SK-N-SH (cell line): ENCODE measurements at regions not wholly inside any gene's neighbourhood (a gene's known extent, or its start where the extent isn't known, plus 50 kb on each side); places are given as distances from the start of the nearest gene placed in this dataset.

Source experiments
- CTCF ChIA-PET: fragments of 300-600, 350-600 bp; formaldehyde crosslinking; extraction: SDS; loops from one replicate; lab custom pipeline; 2021; lab: Yijun Ruan, JAX
- POLR2A ChIA-PET: fragments of 350-600 bp; sonication (Branson Sonifier 250); formaldehyde crosslinking; extraction: SDS; loops from one replicate; lab custom pipeline; 2020; ENCODE audit warnings: antibody characterized with exemption, inconsistent platforms; lab: Yijun Ruan, JAX
- DNase-seq: peaks from one replicate; pipeline ENCODE4 v3.0.0; 2012
- H2AFZ ChIP-seq: fragments of 200-600 bp; sonication (generic); 2 replicates; pipeline ENCODE4 v1.8.1; 2016; ENCODE audit warnings: antibody characterized with exemption, mild to moderate bottlenecking, low read depth
- H3F3A ChIP-seq: fragments of 200-600 bp; sonication (generic); replicated peaks from 2 replicates; pipeline ENCODE3; 2016; ENCODE audit warnings: antibody characterized with exemption, mild to moderate bottlenecking; ENCODE audit not compliant: insufficient read depth
- H3K27ac ChIP-seq, 2 experiments: fragments of 200-500 bp in 1 of 2; fragments of 200-600 bp in 1 of 2; sonication (Bioruptor generic) in 1 of 2; sonication (generic), shearing (Covaris generic) in 1 of 2; 2 replicates each; pipeline versions ENCODE4 v1.5.1 to v1.6.1; 2014 to 2016; ENCODE audit warnings: low read depth in 2 of 2, inconsistent platforms in 1 of 2, low read length in 1 of 2, mild to moderate bottlenecking in 1 of 2, mixed read lengths in 1 of 2
- H3K27me3 ChIP-seq: fragments of 200-600 bp; sonication (generic), shearing (Covaris generic); 2 replicates; pipeline ENCODE4 v1.6.1; 2016; ENCODE audit warnings: mixed run types; ENCODE audit not compliant: insufficient read depth
- H3K36me3 ChIP-seq, 2 experiments: fragments of 200-500 bp in 1 of 2; fragments of 200-600 bp in 1 of 2; sonication (Bioruptor generic) in 1 of 2; sonication (generic) in 1 of 2; replicated peaks in 1 of 2; 2 replicates each; pipeline versions ENCODE3 to v1.5.1; 2014 to 2016; ENCODE audit warnings: low read length in 1 of 2, mild to moderate bottlenecking in 1 of 2; ENCODE audit not compliant: insufficient read depth in 2 of 2, control insufficient read depth in 1 of 2
- H3K4me1 ChIP-seq, 2 experiments: fragments of 200-500 bp in 1 of 2; fragments of 200-600 bp in 1 of 2; sonication (Bioruptor generic) in 1 of 2; sonication (generic), shearing (Covaris generic) in 1 of 2; 2 replicates each; pipeline versions ENCODE4 v1.5.1 to v1.6.1; 2014 to 2016; ENCODE audit warnings: low read depth in 1 of 2, low read length in 1 of 2, mixed run types in 1 of 2; ENCODE audit not compliant: insufficient read depth in 2 of 2, control insufficient read depth in 1 of 2
- H3K4me2 ChIP-seq: fragments of 200-600 bp; sonication (generic), shearing (Covaris generic); 2 replicates; pipeline ENCODE4 v1.6.1; 2017; ENCODE audit warnings: mixed run types
- H3K4me3 ChIP-seq, 2 experiments: fragments of 200-500 bp in 1 of 2; fragments of 200-600 bp in 1 of 2; sonication (Bioruptor generic) in 1 of 2; sonication (generic), shearing (Covaris generic) in 1 of 2; 2 replicates each; pipeline versions ENCODE4 v1.5.1 to v1.8.1; 2014 to 2016; ENCODE audit warnings: low read depth in 2 of 2, inconsistent platforms in 1 of 2, low read length in 1 of 2, mild to moderate bottlenecking in 1 of 2, mixed read lengths in 1 of 2, moderate library complexity in 1 of 2
- H3K79me2 ChIP-seq: fragments of 200-600 bp; sonication (generic); 2 replicates; pipeline ENCODE4 v1.8.1; 2017; ENCODE audit warnings: mild to moderate bottlenecking; ENCODE audit not compliant: insufficient read depth
- H3K9ac ChIP-seq: fragments of 200-600 bp; sonication (generic); 2 replicates; pipeline ENCODE4 v1.6.1; 2017; ENCODE audit warnings: mixed run types
- H3K9me2 ChIP-seq: fragments of 200-600 bp; sonication (generic); 2 replicates; pipeline ENCODE4 v1.6.1; 2017; ENCODE audit warnings: mixed run types
- H3K9me3 ChIP-seq: fragments of 200-600 bp; sonication (generic); 2 replicates; pipeline ENCODE4 v1.6.1; 2017; ENCODE audit warnings: mixed run types, mild to moderate bottlenecking, moderate library complexity
- H4K20me1 ChIP-seq: fragments of 200-600 bp; sonication (generic); 2 replicates; pipeline ENCODE4 v1.6.1; 2017; ENCODE audit warnings: mild to moderate bottlenecking, mixed run types; ENCODE audit not compliant: insufficient read depth
- ELF1 ChIP-seq: IDR thresholded peaks from 2 replicates; pipeline ENCODE4 v1.4.0; 2012
- EP300 ChIP-seq, 2 experiments: IDR thresholded peaks; 2 replicates each; pipeline versions ENCODE4 v1.4.0 to v1.6.1; 2012; ENCODE audit warnings: borderline replicate concordance in 1 of 2, low read depth in 1 of 2, low read length in 1 of 2
- EZH2phosphoT487 ChIP-seq: fragments of 200-600 bp; sonication (generic); IDR thresholded peaks from 2 replicates; pipeline ENCODE4 v1.6.1; 2017; ENCODE audit warnings: low read depth, mixed run types, mild to moderate bottlenecking, antibody characterized with exemption, moderate library complexity, borderline replicate concordance
- FOSL2 ChIP-seq: IDR thresholded peaks from 2 replicates; pipeline ENCODE4 v1.4.0; 2012; ENCODE audit warnings: low read depth, mild to moderate bottlenecking, moderate library complexity, borderline replicate concordance
- FOXJ3 ChIP-seq: sonication (generic); formaldehyde crosslinking; IDR thresholded peaks from 2 replicates; pipeline ENCODE4 v1.5.1; 2020; ENCODE audit warnings: mild to moderate bottlenecking, missing genetic modification reagents
- GATA2 ChIP-seq: sonication (generic); formaldehyde crosslinking; IDR thresholded peaks from 2 replicates; pipeline ENCODE4 v1.5.0; 2020; ENCODE audit warnings: mild to moderate bottlenecking, missing genetic modification reagents
- JUND ChIP-seq: IDR thresholded peaks from 2 replicates; pipeline ENCODE4 v1.4.0; 2012
- MEF2A ChIP-seq: IDR thresholded peaks from 2 replicates; pipeline ENCODE4 v1.4.0; 2012; ENCODE audit warnings: low read depth, borderline replicate concordance
- NFIC ChIP-seq: IDR thresholded peaks from 2 replicates; pipeline ENCODE4 v1.4.0; 2012; ENCODE audit warnings: borderline replicate concordance
- POLR2AphosphoS5 ChIP-seq: IDR thresholded peaks from 2 replicates; pipeline ENCODE4 v1.6.1; 2012; ENCODE audit warnings: low read depth, low read length
- RAD21 ChIP-seq: IDR thresholded peaks from 2 replicates; pipeline ENCODE4 v1.6.1; 2012; ENCODE audit warnings: mild to moderate bottlenecking, low read length
- RCOR1 ChIP-seq: fragments of 150-350 bp; IDR thresholded peaks from 2 replicates; pipeline ENCODE4 v1.6.1; 2017; ENCODE audit warnings: antibody characterized with exemption, low read length
- RFX5 ChIP-seq: IDR thresholded peaks from 2 replicates; pipeline ENCODE4 v1.6.1; 2012; ENCODE audit warnings: mild to moderate bottlenecking, improper control_type of control experiment, low read length
- TCF12 ChIP-seq: IDR thresholded peaks from 2 replicates; pipeline ENCODE4 v1.4.0; 2012
- WGBS: methylation state at CpG from one replicate; pipeline ENCODE4 v1.1.6; 2017; ENCODE audit warnings: low lambda C conversion rate; 5-methylcytosine and 5-hydroxymethylcytosine counted together
- TF ChIP-seq, protein P1 (sequence below): fragments of 150-350 bp; IDR thresholded peaks from 2 replicates; pipeline ENCODE4 v1.6.1; 2016; ENCODE audit warnings: mild to moderate bottlenecking, low read depth, low read length
- TF ChIP-seq, protein P2 (sequence below): IDR thresholded peaks from 2 replicates; pipeline ENCODE4 v1.4.0; 2012; ENCODE audit warnings: low read depth, borderline replicate concordance
- TF ChIP-seq, protein P3 (sequence below): IDR thresholded peaks from 2 replicates; pipeline ENCODE4 v1.6.1; 2012; ENCODE audit warnings: mild to moderate bottlenecking, low read depth, low read length, moderate library complexity
- TF ChIP-seq, protein P4 (sequence below): IDR thresholded peaks from 2 replicates; pipeline ENCODE4; 2012
- TF ChIP-seq, protein P5 (sequence below): fragments of 150-350 bp; IDR thresholded peaks from 2 replicates; pipeline ENCODE4 v1.6.1; 2017; ENCODE audit warnings: antibody characterized with exemption, low read length, low read depth, borderline replicate concordance
- TF ChIP-seq, protein P6 (sequence below): fragments of 200-600 bp; sonication (generic); IDR thresholded peaks from 2 replicates; pipeline ENCODE4 v1.6.1; 2017; ENCODE audit warnings: antibody characterized with exemption, mild to moderate bottlenecking, moderate library complexity

DNA sequence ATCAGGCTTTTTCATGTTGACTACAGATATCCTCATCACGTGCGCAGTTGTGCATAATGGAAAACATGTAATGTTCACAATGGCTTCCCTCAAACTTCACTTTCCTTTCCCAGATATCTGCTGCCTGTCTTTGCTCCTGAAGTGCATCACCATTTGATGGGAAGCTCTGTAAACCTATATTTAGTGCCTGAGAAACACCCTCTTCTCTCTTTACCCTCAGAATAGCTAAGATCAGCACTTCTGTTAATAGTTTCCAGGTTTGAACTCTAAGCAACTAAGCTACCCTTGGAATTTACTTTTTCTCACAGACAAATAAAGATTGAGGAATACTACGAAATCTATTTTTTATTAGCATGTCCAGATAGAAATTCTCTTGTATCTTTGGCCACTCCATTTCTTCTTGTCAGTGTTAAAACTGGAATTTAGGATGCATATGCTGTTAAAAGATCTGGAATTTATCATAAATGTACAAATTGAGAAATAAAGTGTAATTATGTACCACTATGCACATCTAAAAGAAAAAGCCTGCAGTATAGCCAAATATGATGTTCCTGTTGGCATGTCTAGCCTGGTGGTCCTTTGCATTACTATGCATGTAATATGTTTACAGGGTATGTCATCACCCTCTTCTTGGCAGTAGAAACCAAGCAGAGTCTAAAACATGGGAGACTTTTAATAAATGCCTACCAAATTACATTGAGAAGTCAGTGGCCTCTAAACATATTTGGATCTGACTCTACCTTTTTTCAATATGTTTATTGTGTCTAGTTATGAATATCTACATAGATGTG lies 278.7 kb downstream of the FIGN start:
- H3K9me3 ChIP-seq = no peaks in the 10 kb centered on the region
- no peaks in the 10 kb centered on the region for H3K9me2 ChIP-seq
- H3K27ac ChIP-seq = no peak overlapping the region
- H3K4me3 ChIP-seq = no peak overlapping the region
- POLR2A ChIA-PET = interaction anchor here (0.6 kb wide), 1 partner anchor 294 kb away, joined by 3 read pairs; no protein-coding TSS in a partner anchor
- H2AFZ ChIP-seq = no peak overlapping the region
- WGBS = 66% methylated on average over 3 of the region's 3 CpGs
- no peaks in the 10 kb centered on the region for H3F3A ChIP-seq
- H3K9ac ChIP-seq = no peak overlapping the region
- H3K27me3 ChIP-seq = no peaks in the 10 kb centered on the region
- CTCF ChIA-PET = interaction anchor here (0.9 to 1.2 kb wide), 2 partner anchors 111 to 112 kb away, joined by 3 to 4 read pairs; no protein-coding TSS in a partner anchor
- no peaks in the 10 kb centered on the region for H4K20me1 ChIP-seq
- H3K4me2 ChIP-seq = no peak overlapping the region
- TF ChIP-seq GATA2 (CRISPR knock-in tag) = no peak
- TF ChIP-seq, protein P1, sequence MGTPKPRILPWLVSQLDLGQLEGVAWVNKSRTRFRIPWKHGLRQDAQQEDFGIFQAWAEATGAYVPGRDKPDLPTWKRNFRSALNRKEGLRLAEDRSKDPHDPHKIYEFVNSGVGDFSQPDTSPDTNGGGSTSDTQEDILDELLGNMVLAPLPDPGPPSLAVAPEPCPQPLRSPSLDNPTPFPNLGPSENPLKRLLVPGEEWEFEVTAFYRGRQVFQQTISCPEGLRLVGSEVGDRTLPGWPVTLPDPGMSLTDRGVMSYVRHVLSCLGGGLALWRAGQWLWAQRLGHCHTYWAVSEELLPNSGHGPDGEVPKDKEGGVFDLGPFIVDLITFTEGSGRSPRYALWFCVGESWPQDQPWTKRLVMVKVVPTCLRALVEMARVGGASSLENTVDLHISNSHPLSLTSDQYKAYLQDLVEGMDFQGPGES = no peak
- no peak for TF ChIP-seq TCF12
- TF ChIP-seq JUND = no peak
- TF ChIP-seq FOSL2 = no peak
- TF ChIP-seq NFIC = no peak
- no peak for TF ChIP-seq POLR2AphosphoS5
- TF ChIP-seq, protein P2, sequence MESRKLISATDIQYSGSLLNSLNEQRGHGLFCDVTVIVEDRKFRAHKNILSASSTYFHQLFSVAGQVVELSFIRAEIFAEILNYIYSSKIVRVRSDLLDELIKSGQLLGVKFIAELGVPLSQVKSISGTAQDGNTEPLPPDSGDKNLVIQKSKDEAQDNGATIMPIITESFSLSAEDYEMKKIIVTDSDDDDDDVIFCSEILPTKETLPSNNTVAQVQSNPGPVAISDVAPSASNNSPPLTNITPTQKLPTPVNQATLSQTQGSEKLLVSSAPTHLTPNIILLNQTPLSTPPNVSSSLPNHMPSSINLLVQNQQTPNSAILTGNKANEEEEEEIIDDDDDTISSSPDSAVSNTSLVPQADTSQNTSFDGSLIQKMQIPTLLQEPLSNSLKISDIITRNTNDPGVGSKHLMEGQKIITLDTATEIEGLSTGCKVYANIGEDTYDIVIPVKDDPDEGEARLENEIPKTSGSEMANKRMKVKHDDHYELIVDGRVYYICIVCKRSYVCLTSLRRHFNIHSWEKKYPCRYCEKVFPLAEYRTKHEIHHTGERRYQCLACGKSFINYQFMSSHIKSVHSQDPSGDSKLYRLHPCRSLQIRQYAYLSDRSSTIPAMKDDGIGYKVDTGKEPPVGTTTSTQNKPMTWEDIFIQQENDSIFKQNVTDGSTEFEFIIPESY = no peak
- no peak for TF ChIP-seq MEF2A
- TF ChIP-seq FOXJ3 = no peak
- TF ChIP-seq, protein P3, sequence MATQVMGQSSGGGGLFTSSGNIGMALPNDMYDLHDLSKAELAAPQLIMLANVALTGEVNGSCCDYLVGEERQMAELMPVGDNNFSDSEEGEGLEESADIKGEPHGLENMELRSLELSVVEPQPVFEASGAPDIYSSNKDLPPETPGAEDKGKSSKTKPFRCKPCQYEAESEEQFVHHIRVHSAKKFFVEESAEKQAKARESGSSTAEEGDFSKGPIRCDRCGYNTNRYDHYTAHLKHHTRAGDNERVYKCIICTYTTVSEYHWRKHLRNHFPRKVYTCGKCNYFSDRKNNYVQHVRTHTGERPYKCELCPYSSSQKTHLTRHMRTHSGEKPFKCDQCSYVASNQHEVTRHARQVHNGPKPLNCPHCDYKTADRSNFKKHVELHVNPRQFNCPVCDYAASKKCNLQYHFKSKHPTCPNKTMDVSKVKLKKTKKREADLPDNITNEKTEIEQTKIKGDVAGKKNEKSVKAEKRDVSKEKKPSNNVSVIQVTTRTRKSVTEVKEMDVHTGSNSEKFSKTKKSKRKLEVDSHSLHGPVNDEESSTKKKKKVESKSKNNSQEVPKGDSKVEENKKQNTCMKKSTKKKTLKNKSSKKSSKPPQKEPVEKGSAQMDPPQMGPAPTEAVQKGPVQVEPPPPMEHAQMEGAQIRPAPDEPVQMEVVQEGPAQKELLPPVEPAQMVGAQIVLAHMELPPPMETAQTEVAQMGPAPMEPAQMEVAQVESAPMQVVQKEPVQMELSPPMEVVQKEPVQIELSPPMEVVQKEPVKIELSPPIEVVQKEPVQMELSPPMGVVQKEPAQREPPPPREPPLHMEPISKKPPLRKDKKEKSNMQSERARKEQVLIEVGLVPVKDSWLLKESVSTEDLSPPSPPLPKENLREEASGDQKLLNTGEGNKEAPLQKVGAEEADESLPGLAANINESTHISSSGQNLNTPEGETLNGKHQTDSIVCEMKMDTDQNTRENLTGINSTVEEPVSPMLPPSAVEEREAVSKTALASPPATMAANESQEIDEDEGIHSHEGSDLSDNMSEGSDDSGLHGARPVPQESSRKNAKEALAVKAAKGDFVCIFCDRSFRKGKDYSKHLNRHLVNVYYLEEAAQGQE = no peak
- TF ChIP-seq RCOR1 = no peak
- TF ChIP-seq RAD21 = no peak
- TF ChIP-seq, protein P4, sequence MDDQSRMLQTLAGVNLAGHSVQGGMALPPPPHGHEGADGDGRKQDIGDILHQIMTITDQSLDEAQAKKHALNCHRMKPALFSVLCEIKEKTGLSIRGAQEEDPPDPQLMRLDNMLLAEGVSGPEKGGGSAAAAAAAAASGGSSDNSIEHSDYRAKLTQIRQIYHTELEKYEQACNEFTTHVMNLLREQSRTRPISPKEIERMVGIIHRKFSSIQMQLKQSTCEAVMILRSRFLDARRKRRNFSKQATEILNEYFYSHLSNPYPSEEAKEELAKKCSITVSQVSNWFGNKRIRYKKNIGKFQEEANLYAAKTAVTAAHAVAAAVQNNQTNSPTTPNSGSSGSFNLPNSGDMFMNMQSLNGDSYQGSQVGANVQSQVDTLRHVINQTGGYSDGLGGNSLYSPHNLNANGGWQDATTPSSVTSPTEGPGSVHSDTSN = no peak
- TF ChIP-seq, protein P5, sequence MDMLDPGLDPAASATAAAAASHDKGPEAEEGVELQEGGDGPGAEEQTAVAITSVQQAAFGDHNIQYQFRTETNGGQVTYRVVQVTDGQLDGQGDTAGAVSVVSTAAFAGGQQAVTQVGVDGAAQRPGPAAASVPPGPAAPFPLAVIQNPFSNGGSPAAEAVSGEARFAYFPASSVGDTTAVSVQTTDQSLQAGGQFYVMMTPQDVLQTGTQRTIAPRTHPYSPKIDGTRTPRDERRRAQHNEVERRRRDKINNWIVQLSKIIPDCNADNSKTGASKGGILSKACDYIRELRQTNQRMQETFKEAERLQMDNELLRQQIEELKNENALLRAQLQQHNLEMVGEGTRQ = no peak
- no peak for TF ChIP-seq RFX5
- no peak for TF ChIP-seq EP300 (IDR thresholded peaks at IDR 0.05; ENCODE audit: borderline replicate concordance in 1 of 2, low read depth in 1 of 2, low read length in 1 of 2)
- TF ChIP-seq EZH2phosphoT487 = no peak
- TF ChIP-seq, protein P6, sequence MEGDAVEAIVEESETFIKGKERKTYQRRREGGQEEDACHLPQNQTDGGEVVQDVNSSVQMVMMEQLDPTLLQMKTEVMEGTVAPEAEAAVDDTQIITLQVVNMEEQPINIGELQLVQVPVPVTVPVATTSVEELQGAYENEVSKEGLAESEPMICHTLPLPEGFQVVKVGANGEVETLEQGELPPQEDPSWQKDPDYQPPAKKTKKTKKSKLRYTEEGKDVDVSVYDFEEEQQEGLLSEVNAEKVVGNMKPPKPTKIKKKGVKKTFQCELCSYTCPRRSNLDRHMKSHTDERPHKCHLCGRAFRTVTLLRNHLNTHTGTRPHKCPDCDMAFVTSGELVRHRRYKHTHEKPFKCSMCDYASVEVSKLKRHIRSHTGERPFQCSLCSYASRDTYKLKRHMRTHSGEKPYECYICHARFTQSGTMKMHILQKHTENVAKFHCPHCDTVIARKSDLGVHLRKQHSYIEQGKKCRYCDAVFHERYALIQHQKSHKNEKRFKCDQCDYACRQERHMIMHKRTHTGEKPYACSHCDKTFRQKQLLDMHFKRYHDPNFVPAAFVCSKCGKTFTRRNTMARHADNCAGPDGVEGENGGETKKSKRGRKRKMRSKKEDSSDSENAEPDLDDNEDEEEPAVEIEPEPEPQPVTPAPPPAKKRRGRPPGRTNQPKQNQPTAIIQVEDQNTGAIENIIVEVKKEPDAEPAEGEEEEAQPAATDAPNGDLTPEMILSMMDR = no peak
- TF ChIP-seq ELF1 = no peak
- DNase-seq = no peak
- no peaks in the 10 kb centered on the region for H3K79me2 ChIP-seq
- no peaks in the 10 kb centered on the region for H3K36me3 ChIP-seq
- no peaks in the 10 kb centered on the region for H3K4me1 ChIP-seq
